Epidermal melanocyte (primary cell): ENCODE measurements at regions not wholly inside any gene's neighbourhood (a gene's known extent, or its start where the extent isn't known, plus 50 kb on each side); places are given as distances from the start of the nearest gene placed in this dataset.

Experiments used
- DNase-seq: peaks from one replicate; pipeline ENCODE4 v3.0.0; 2011; ENCODE audit warnings: low spot score; ENCODE audit not compliant: insufficient read length

DNA sequence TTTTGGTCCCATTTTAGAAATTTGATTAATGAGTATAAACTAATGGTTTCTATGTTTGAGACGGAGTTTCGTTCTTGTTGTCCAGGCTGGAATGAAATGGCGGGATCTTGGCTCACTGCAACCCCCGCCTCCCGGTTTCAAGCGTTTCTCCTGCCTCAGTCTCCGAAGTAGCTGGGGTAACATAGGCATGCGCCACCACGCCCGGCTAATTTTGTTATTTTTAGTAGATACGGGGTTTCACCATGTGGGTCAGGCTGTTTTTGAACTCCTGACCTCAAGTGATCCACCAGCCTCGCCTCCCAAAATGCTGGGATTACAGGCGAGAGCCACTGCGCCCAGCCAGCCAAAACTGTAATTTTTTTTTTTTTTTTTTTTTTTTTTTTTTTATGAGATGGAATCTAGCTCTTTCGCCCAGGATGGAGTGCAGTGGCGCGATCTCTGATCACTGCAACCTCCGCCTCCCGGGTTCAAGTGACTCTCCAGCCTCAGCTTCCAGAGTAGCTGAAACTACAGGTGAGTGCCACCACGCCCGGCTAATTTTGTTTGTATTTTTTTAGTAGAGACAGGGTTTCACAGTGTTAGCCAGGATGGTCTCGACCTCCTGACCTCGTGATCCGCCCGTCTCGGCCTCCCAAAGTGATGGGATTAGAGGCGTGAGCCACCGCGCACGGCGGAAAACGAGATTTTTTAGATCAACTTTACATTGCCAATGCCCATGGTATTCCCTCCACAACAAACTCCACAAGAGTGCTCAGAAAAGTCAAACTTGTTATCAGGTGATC, 127.8 kb downstream of the HFE start:
- DNase-seq = no peak

DNA sequence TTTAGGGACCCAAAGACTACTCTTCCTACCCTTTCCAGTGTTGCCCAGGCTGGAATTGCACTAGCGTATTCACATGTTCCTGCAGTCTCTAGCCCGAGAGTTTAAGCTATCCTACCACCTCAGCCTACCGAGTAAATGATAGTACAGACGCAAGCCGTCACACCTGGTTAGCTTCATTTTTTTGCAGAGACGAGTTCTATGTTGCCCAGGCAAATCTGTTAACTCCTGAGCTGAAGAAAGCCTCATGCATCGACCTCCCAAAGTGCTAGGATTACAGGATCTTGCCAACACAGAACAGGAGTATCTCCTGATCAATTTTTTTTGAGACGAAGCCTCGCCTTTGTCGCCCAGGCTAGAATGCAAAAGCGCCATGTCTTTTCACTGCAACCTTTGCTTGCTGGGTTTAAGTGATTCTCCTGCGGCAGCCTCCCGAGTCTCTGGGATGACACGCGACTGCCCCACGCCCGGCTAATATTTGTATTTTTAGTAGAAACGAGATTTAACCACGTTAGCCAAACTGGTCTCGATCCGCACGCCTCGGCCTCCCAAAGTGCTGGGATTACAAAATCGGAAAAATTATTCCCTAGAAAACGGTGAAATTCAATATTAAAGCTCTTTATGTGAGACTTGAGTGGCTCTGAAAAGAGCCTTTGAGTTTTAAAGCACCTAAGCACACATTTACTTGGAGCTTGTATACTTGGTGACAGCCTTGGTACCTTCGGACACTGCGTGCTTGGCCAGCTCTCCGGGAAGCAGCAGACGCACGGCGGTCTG, 128.5 kb downstream of the HFE start:
- DNase-seq = no peak

DNA sequence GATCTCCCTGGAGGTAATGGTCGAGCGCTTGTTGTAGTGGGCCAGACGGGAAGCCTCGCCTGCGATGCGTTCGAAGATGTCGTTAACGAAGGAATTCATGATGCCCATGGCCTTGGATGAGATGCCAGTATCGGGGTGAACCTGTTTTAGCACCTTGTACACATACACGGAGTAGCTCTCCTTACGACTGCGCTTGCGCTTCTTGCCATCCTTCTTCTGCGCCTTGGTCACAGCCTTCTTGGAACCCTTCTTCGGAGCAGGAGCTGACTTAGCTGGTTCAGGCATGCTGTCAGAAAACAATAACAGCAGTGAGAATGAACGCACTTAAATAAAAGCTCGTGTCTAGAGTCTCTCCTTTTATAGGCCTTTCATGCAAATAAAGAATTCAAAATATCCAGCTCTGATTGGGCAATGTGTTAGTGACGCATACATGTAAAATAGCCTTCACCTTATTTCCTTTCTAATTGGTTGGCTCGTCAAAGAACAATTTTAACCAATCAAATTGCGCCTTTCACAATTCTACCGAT, 129.2 kb downstream of the HFE start:
- DNase-seq = peak; percentile 94

DNA sequence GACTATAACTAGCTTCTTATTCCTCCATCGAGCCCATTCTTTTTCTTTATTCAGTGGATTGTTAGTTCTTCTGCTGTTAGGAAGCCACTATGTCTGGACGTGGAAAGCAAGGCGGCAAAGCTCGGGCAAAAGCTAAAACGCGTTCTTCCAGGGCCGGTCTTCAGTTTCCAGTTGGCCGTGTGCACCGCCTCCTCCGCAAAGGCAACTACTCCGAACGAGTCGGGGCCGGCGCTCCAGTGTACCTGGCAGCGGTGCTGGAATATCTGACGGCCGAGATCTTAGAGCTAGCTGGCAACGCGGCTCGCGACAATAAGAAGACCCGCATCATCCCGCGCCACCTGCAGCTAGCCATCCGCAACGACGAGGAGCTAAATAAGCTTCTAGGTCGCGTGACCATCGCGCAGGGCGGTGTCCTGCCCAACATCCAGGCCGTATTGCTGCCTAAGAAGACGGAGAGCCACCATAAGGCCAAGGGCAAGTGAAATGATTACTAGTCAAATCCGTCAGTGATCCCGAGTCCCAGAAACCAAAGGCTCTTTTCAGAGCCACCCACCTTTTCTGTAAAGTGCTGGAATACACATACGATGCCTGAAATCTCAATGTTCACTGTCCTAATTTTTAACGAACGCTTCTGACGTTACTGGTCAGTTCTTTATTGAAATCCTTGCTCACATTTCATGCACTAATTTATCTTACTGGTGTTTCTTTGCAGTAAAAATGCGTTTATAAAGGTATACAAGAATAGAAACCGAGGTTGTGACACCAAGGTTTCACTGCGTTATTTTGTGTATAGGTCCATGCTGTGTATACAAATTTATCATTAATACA, 129.9 kb downstream of the HFE start:
- DNase-seq = no peak

DNA sequence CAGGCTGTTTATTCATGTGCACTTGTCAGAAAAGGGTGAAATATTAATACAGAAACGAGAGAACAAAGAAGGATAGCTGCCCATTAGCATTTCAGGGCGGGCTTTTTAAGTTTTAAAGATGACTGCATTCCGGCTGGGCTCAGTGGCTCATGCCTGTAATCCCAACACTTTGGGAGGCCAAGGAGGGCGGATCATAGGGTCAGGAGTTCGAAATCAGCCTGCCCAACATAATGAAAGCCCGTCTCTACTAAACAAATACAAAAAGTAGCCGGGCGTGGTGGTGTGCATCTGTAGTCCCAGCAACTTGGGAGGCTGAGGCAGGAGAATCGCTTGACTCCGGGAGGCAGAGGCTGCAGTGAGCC, 130.5 kb downstream of the HFE start:
- no peak for DNase-seq

DNA sequence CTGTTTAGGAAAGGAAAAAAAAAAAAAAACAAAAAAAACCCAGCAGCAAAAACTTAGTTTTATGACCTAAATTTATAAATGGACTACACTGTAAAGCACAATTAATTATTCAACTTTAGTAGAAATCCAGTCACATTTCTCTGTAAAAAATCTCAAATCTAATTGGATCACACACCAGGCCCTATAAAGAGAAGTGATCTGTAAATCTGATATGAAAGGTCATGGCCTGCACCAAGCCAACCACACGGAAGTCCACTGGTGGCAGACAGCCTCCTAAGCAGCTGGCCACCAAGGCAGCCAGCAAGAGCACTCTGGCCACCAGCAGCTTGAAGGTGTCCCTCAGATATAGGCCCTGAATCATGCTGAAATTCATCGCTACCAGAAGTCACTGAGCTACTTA, 131.6 kb downstream of the HFE start:
- no peak for DNase-seq

DNA sequence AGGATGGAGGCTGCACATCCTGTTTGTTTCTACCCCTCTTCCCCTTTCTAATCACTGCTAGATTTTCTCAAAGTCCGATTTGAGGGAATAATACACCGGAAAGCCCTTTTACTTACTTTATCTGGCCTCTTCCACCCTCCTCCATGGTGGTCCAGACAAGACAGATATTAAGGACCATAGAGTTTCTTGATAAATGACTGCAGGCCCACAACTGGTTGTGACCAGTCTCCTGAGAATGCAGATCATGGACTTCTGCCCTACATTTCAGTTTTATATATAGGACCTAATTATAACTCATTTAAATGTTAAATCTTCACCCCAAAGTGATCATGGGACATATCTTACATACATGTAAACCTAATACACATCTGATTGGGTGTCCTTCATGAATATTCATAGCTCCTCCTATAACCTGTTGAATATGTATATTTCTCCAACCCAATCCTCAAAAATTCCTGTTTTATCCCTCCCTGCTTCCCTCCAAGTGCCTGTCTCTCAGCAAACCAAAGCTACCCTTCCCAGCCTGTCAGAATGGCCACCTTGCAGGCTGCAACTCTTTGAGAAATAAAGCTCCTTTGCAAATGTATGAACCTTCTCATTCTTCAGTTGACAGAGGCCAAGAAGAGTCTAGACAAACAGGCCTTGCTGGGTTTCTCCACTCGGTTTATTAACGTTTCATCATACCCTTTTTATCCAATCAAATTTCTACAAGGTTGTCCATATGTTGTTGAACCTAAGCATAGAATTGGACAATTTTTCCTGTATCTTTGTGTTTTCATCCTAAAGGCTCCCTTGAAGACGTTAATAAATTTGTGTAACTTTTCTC, 133.1 kb downstream of the HFE start:
- no peak for DNase-seq

DNA sequence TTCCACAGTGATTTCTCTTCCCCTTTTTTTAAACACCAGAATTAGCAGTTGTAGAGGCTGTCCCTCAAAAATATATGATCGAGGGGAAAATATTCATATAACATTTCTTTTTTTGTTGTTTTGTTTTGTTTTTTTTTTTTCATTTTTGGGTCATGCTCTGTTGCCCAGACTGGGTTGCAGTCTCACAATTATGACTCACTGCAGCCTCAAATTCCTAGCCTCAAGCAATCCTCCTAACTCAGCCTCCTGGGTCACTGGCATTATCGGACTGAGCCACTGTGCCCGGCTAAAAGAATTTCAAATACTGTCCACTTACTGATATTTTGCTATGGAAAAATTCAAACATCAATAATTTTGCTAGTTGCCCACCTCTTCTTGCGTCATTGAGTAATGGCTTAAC, 134.0 kb downstream of the HFE start:
- no peak for DNase-seq

DNA sequence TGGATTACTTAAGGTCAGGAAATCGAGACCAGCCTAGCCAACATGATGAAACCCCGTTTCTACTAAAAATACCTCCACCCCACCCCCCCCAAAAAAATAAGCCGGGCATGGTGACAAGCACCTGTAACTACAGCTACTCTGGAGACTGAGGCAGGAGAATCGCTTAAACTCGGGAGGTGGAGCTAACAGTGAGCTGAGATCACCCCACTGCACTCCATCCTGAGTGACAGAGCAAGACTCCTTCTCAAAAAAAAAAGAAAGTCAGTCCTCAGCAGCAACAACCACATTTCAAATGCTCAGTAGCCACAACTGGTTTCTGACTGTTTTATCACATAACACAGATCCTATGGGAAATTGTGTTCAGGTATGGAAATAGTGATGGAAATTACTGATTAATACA, 135.3 kb downstream of the HFE start:
- no peak for DNase-seq

DNA sequence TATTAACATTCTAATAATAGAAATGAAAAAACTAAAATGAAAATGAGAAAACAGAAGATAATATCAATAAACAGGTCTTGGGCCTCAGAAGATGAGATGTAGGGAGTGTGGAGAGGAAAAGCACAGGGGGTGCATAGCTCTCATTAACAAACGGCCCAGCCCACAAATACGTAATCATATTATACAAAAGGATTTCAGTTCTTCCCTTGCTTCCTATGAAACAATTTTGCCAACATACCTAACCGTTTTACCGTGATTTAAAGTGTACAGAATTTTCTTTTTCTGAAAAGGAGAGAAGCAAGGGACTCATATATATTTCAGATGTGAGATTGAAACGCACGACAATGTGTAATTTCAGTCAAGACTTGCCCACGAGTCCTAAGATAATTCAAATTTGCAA, 136.0 kb downstream of the HFE start:
- DNase-seq = no peak

DNA sequence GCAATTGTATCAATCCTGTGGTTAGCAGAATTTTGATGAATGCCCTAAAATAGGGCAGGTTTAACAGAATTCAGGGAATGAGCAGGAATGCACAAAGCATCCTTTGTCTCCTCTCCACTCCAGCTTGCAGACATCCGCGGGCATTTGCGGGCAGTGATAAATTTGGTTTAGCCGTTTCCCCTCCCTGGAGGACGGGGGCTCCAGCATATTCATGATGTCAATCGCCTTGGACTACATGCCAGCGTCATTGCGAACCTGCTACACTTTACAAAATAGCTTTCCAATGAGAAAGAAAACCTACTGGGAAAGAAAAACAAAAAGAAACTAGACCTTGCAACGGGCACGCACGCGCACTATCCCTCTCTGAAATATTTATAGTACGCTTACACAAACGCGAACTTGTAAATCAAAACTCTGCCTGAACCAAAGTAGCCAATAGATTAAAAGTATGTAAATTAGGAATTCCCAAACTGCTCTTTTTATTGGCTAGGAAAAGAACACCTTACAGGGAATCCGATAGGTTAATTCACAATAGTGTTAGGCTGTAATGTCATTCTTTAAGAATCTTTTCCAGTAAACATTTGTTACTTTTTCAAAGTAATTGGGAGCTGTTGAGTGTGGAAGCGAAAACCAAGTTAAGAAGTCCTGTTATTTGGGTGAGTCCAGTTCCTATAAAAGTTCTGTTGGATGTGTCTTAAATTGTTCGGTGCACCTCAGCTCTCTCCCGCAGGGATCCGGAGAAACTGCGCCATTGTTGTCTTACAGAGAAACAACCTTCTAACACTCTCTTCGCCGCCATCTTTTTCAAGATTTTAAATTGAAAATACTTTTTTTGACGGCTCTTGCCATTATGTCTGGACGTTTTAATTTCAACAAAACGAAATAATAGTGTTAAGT, 136.7 kb downstream of the HFE start:
- no peak for DNase-seq

DNA sequence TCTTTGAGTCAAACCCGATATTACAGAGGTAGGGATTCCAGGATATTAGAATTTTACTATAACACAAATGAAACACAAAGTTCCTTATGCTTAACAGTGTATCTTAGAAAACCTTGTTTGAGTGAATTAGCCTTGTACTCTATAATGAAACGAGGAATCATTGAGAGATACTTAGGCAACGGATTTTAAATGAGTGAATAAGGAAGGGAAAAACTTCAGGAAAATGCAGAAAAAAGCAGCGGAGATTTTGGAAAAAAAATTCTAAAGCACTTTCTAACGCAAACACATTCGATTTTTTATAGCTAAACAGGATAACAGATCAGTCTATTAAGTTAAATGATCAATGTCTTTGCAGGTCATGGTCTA, 137.3 kb downstream of the HFE start:
- DNase-seq = no peak

DNA sequence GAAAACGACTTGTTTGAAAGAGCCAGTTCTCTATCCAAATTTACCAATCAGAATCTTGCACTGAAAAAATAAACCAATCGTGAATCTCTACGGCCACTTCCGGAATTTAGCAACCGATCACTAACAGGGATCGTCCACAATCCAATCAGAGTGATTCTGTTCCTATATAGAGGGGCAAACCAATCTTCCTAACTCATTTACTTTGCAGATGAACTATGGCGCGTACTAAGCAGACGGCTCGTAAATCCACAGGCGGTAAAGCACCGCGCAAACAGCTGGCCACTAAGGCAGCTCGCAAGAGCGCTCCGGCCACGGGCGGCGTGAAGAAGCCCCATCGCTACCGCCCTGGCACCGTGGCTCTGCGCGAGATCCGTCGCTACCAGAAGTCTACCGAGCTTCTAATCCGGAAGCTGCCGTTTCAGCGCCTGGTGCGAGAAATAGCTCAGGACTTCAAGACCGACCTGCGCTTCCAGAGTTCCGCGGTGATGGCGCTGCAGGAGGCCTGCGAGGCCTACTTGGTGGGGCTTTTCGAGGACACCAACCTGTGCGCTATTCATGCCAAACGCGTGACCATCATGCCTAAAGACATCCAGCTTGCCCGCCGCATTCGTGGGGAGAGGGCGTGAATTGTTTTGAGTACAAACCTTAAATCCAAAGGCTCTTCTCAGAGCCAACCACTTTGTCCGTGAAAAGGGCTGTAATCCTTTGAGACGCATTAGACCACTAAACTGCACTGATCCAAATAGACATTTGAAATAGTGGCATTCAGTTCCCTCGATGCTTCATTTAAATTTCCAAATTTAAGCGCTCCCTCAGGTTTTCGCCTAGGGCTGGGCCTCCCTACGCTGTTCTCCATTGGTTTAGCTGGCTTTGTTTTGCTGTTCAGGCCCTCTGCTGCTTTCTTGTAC, 138.0 kb downstream of the HFE start:
- no peak for DNase-seq

DNA sequence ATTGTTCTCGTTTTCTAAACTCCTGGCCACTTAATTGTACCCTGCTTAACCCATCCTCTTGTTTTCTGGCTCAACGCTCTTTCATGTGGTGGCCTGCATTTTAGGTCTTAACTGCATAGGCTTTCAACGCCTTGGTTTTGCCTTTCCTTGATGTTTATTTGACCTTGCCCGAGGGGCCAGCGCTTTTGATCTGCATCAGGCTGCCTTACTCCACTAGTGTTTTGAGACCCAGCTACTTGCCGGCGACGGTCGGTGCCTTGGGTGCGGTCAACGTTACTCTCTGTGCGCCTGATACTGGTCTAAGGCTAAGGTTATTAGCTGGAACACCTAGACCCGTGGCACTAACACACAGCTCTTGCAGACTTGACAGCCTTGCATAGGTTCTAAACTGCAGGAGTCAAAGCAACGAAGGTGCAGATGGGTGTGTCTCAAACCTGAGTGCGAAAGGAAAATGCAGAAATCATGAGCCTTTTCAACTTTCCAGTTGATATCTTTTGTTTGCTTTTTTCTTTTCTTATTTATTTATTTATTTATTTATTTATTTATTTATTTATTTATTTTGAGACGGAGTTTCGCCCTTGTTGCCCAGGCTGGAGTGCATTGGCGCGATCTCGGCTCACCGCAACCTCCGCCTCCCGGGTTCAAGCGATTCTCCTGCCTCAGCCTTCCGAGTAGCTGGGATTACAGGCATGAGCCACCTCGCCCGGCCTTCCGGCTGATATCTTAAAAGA, 138.8 kb downstream of the HFE start:
- DNase-seq = no peak

DNA sequence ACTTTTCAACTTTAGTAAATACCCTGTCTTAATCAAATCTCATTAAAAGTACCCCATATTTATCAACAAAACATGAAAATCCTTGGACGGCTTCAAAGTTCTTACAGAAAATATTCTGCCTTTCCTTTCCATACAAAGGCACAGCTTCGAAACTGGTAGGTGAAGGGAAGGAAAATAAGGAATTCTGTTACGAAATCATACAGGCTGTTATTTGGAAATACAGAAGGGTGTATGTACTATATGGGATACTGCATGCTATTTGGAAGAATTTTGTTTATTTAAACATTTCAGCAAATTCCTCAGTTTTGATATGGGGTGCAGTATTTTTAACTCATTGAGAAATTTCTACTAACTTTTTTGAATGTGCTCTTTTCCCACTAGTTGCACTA, 138.4 kb upstream of the BTN3A2 start:
- DNase-seq = no peak

DNA sequence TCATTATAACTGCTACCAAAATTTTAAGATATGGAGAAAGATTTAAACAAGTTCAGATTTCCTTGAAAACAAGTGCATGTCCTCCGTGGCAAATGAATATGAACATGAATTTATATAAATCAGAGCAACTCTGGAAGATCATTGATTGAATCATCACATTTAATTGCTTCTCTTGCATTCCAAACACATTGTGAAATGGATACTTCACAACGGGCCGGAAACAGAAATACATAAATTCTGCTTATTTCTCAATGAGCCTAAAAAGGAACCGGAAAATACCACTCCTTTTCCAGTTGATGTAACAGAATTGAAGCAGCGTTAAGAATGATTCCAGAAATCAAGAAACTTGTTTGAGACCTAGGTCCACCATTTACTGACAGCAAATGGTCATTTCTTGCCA, 134.6 kb upstream of the BTN3A2 start:
- no peak for DNase-seq

DNA sequence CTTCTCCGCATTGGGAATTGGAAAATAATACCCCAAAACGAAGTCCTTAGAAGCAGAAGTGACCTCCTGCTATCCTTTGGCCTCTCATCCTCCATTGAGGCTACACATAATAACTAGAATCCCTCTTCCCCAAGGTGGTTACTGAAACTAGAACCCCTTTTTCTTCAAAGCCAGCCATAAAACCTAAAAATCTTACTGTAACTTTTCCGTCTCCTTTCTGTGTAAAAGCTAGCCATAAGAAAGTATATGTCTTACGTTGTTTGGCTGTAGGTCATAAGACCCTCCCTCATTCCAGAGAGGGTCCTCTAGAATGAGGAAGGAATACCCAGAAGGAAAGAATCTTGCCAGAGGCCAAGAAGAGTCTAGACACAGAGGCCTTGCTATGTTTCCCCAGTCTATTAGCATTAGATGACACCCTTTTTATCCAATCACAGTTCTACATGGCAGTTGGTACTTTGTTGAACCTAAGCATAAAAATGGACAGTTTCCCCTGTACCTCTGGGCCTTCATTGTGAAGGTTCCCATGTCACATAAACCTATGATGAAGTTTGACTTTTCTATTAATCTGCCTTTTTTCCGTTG, 133.9 kb upstream of the BTN3A2 start:
- DNase-seq = no peak

DNA sequence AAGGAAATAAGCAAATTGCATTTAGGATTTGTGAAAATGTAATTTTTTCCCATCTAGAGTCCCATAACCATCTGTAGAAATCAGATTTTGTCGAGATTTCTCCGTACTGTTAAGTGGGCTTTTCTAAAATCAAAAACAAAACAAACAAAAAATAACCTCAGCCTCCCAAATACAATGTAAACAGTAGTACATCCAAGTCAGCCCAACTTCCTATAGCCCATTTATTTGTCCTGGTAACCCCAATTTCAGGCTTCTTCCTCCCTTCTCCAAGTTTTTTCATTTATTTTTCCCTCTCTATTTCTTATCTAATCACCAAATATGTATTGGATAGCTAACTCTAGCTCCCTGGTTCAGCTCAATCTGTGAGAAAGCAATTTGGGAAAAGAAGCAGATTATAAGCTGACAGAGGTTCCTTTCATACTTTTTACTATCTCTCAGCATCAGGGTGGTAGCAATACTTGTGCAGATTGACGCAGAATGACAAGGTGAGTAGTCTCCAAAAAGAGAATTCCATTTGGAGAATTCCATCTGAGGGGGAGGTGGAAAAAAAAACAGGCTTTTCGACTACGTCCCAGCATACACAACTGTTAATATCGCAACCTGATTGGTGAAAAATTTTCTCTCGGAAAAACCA, 132.6 kb upstream of the BTN3A2 start:
- no peak for DNase-seq
